HG02798 (cell line): ENCODE measurements at regions not wholly inside any gene's neighbourhood (a gene's known extent, or its start where the extent isn't known, plus 50 kb on each side); places are given as distances from the start of the nearest gene placed in this dataset.

Experiments
- ATAC-seq: cut with Tn5 transposase; IDR thresholded peaks from one replicate; pipeline ENCODE4 v1.9.1; 2021; ENCODE audit warnings: mild to moderate bottlenecking; ENCODE audit not compliant: unreplicated experiment, poor library complexity

DNA sequence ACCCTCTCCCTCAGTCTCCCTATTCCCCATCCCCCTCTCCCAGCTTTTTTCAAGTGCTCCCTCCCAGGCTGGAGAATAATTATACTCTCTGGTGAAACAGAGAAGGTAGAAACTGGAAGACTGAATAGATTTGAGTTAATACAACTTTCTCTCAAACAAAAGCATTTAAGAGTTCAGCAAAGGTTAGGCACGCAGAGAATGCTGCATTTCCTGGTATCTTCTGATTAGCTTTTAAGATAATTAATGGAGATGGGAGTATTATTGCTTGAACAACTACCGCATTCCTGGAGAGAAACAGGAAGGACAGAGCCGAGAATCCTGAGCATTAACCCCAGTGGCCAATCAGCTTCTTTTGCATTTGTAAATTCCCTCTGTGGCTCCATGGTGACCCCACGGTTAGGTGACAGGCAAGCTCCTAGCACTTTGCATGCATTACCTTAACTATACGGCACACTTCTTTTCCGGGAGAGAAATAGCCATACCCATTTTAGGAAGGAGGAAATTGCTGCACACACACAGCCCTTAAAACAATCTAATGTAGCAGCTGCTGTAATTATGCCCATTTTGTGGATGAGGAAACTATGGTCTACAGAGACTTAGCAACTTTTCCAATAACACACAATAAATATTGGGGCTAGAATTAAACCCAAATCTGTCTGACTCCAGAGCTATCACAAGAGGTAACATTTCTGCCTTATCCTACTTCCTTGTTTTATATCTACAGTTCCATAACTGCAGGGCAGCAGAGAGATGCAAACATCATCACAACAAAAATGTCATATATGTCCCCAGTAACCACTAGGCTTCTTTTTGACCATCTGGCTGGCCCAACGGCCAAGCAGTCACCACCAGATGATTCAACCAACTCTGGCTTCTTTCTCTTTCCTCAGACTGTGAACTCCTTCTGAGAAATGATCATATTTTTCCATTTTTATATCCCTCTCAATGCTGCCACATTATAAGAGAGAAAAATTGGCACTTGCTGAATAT, 169.9 kb downstream of the CD24 start:
- no peak for ATAC-seq

GRCh38 chr6:106803188-106803587, 171.3 kb downstream of the CD24 start:
- ATAC-seq, result no peak

DNA sequence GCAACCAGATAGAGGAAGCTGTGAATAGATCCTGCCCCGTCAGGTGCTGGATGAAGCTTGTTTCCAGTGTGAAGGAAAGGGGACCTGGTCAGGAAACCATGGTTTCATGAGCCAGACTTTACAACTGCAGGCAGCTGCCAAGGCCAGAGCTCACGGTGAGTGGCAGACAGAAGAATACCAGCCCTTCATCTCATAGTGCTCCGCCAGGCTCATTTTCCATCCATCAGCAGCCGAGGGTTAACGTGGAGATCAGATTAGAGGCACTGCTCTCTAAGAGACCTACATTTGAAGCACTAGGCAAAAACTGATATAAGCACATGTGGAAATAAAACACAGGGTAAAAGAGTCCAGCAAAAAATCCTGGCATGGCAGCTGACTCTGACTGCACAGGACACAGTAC, 172.4 kb downstream of the CD24 start:
- no peak for ATAC-seq

- ATAC-seq, result no peak
Observed at GRCh38 chr6:106801256-106801655, 171.9 kb downstream of the QRSL1 start.

DNA sequence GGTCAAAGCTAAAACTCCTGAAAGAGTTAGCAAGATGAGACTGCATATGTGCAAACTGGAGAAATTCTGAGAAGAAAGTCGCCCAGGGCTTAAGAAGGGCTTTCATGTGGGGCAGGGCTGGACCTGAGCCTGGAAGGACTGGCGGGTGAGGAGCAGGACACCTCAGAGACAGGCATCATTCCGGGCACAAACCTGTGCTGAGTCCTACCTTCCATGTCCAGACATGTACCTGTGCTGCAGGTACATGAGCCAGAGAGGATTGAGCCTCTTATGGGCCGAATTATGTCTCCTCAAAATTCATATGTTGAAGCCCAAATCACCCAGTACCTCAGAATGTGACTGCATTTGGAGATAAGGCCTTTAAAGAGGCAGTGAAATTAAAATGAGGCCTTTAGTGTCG, 171.0 kb downstream of the QRSL1 start:
- no peak for ATAC-seq

DNA sequence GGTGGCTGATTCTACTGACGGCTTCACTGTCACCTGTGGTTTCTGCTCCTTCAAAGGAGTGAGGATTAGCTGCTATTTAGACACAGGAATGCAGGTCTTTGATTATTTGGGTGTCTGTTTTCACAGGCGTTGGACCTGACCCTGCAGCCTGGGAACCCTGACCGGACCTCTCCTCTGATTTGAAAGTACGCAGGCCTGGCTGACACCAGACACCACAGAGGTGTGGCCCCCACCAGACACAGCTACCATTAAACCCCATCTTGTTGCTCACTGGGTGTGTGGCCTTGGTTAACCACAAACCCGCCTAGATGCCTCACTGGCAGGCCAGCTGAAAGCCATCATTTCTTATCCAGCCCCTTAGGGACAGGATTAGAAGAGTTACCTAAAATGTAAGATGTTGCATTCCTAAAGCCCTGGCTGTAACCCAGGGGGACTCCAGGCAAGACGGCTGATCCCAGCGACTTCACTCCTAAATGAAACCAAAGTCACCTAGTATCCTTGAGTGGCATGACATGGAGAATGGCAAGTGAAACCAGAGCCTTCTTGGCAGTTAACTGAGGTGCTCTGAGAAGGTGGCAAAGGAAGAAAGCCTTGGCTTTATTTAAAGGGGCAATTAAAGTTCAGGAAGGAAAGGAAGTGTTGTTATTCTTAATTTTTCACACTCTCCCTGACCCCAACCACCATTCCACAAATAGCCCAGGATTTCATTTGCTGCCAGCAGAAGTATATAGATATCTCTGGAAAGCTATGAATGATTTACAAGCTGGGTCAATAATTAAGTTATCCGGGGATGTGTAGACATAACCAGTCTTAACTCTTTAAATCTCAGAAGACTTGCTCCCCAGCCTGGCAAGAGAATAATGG, 169.9 kb downstream of the QRSL1 start:
- ATAC-seq, result peak; percentile 85

GRCh38 chr6:106797186-106797585, 167.8 kb downstream of the QRSL1 start:
- no peak for ATAC-seq

- ATAC-seq, result no peak
Observed at GRCh38 chr6:106796781-106797180, 167.4 kb downstream of the QRSL1 start.

- ATAC-seq, result no peak
Observed at GRCh38 chr6:106794129-106794528, 164.8 kb downstream of the QRSL1 start.

DNA sequence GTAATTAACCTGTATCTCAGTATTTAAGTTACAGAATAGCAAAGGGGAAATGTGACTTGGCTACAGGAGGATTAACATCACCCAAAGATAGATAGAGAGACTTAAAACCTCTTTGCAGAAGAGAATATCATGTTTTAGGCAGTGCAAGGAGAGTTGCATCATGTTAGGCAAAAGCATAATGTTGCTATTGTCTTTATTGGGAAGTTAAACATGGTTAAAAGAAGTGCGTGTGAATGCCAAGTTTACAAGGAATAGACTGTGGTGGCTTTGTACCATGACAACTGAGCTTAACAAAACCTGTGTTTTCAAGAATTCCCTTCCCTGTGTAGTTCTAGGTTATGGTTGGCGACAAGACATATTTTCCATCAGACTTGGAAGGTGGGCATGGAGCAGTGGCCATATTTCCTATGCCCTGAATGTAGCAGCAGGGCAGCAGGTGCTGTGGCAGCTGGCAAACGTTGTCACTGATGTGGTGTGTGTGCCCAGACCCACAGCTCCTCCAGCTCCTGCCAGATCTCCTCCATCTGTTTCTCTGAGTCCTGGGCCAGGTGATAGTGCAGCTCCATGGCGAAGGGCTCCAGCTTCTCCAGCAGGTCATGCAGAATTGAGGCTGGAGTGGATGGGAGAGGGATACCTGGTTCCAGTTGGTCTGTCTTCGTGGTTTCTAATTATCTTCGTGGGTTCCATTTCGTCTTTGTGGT, 163.3 kb downstream of the QRSL1 start:
- ATAC-seq, result no peak

DNA sequence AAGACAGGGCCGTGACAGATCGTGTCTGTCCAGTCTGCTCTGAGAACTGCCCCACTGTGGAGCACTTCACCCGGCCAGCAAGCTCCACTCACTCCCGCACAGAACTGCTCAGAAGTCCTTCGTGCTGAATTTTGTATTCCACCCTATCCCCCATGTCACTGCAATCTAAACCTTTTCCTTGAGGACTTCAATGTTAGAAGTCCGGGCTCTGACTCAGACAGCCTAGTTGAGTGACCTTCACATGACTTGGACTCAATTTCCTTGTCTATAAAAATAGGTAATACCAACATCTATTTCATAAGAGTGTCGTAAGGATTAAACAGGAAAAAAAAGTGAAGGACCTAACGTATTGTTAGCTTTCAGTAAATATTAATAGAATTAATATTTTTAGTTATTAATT, 161.6 kb downstream of the QRSL1 start:
- ATAC-seq, result no peak

DNA sequence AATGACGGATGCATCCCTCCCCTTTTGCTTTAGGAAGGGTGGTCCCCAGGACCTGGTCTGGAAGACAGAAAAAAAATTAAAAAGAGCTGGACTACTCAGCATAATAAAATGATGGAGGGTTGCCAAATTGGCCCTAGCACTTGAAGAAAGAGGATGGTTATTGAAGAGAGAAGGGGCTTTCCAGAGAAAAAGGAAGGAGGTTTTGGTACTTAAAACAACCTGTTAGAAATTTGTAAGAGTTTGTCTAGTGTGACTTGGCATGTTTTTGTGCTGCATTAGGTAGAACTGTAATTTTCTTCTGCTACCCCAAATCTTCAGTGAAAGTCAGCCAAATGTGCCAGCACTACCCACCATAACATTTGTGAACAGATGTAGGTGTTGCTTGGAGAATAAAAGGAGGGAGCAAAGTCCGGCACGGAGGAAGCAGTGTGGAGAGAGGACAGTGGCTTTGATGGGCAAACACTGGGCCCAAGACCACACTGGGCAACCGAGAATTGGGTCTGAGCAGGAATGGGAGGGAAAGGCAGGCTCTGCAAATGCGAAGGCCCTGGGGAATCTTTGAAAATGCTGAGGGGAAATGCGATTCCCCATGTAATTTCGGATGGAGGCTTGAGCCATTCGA, 160.9 kb downstream of the QRSL1 start:
- ATAC-seq, result no peak

DNA sequence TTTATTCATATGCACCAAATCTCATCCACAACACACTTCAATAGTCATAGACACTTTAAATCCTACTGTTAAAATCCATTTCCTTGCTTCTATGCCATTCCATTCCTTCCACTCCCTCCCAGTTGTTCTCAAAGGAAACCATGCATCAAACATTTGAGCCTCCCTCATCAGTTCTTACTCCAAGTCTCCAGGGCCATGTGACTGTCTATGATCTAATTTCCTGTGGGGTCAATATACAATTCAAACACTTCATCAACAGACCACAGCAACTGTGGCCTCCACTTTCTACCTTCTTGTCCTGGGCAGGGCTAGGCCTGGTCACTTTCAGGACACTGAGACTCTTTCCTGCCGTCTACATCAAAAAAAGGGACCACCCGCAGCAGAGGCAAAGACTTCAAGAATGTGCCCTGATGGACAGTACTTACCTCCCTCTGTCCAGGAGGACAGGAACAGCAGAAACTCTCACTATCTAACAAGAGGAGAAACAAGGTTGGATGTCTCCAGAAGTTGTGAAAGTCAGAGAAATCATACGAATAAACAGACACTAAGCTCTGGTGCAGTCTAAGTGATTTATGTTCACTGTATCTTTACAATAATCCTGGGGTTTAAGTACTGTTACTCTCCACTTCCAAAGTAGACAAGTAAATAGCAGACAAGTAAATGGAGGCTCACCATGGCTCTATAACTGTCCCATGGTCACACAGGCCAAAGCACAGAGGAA, 160.2 kb downstream of the QRSL1 start:
- ATAC-seq, result no peak

DNA sequence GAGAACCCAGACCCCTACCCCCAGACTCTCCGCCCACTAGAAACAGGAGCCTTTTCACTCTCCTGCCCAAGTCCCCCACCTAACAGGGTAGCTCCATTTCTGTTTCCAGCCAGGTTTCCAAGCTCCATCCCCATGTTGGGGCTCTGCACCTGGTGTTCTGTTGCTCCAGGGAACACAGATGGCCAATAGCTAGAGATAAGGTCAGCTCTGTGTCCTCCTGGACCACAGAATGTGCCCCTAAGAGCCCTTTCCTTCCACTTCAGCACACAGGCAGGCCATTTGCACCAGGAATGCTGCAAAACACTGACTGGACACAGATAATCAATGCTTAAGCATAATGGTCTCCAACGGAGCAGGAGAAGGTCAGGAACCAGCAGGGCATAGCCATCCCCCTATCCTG, 159.4 kb downstream of the QRSL1 start:
- ATAC-seq, result no peak

- ATAC-seq, result no peak
Observed at GRCh38 chr6:106787327-106788196, 158.2 kb downstream of the QRSL1 start.

GRCh38 chr6:106785298-106785697, 155.9 kb downstream of the QRSL1 start:
- ATAC-seq, result no peak

GRCh38 chr6:106783640-106784566, 154.5 kb downstream of the QRSL1 start:
- ATAC-seq, result no peak
